Adipocyte (in vitro differentiated cells): ENCODE measurements at regions not wholly inside any gene's neighbourhood (a gene's known extent, or its start where the extent isn't known, plus 50 kb on each side); places are given as distances from the start of the nearest gene placed in this dataset.

Experiments
- DNase-seq: peaks from one replicate; pipeline ENCODE4 v3.0.0-alpha.2; 2015; ENCODE audit warnings: low read depth
- H3K27me3 ChIP-seq: replicated peaks from 2 replicates; pipeline ENCODE4 v1.7.0; 2013; ENCODE audit warnings: mild to moderate bottlenecking, low read length, moderate library complexity; ENCODE audit not compliant: control insufficient read depth, insufficient read depth
- H3K36me3 ChIP-seq: 2 replicates; pipeline ENCODE4 v1.7.0; 2013; ENCODE audit warnings: low read length, mild to moderate bottlenecking, moderate library complexity; ENCODE audit not compliant: control insufficient read depth, insufficient read depth, severe bottlenecking
- H3K4me1 ChIP-seq: 2 replicates; pipeline ENCODE4 v1.7.0; 2013; ENCODE audit warnings: mild to moderate bottlenecking, low read length, moderate library complexity; ENCODE audit not compliant: control insufficient read depth, insufficient read depth
- H3K4me3 ChIP-seq: 2 replicates; pipeline ENCODE4 v1.7.0; 2013; ENCODE audit warnings: mild to moderate bottlenecking, low read length, moderate library complexity
- H3K9ac ChIP-seq: 2 replicates; pipeline ENCODE4 v1.7.0; 2013; ENCODE audit warnings: mild to moderate bottlenecking, low read length, moderate library complexity
- H3K9me3 ChIP-seq: 2 replicates; pipeline ENCODE4 v1.7.0; 2013; ENCODE audit warnings: mild to moderate bottlenecking, low read length, moderate library complexity; ENCODE audit not compliant: control insufficient read depth

DNA sequence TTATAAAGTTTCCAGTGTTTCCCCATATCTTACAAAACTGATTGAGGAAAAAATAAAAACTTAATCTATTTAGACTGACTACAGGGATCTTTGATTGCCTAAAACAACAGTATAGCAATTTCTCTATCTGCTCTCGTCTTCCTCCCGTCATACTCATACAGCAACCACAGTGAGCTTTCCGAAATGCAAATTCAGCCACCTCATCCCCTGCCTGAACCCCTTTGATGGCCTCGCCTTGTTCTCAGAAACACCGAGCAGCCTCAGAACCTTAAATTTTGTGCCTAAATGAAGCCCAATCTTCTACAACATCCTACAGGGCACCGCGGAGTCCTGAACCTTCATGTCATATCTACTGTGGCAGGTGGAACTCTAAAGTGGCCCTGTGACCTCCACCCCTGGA lies 223.7 kb upstream of the TMEM132C start:
- H3K4me3 ChIP-seq, result no peak overlapping the region
- no peaks in the 10 kb centered on the region for H3K4me1 ChIP-seq
- no peak overlapping the region for H3K9ac ChIP-seq
- no peak for DNase-seq
- no peaks in the 10 kb centered on the region for H3K9me3 ChIP-seq
- H3K36me3 ChIP-seq, result no peaks in the 10 kb centered on the region
- peaks cover 4% of the 10 kb centered on the region for H3K27me3 ChIP-seq

DNA sequence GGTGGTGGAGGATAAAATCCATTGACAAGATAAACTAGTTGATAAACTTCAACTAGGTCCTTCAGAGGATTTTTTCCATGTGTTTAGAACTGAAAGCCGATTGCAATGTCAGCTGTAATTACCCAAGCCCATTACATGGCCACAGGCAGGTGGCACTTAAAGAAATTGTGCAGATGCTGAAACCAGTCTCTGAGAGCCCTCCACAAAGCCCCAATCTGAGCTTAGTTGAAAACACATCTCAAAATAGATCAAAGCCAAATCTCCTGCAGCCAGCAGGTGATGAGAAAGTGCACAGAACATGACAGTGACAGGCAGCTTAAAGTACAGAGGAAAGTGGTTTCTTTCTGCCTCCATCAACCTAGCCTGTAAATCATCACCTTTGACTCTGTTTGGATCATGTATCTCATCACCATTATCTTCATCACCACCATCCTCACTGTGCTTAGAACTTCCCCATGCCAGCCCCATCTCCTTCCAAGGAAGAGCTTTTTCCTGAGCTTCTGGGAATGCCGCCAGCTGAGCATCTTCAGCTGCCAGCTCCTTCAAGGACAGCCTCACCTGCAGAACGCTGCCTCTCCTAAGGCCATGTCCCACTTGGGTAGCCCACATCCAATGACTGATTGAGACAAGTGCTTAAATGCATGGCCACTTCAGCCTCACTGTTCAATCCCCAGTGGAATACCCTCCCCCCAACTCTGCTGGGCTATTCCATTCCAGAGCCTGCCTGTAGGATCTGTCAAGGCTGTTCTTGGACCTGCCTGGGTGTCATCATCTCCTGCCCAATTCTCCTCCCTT lies 219.5 kb upstream of the TMEM132C start:
- no peaks in the 10 kb centered on the region for H3K27me3 ChIP-seq
- no peak overlapping the region for H3K9ac ChIP-seq
- H3K36me3 ChIP-seq, result no peaks in the 10 kb centered on the region
- H3K4me3 ChIP-seq, result no peak overlapping the region
- no peaks in the 10 kb centered on the region for H3K4me1 ChIP-seq
- H3K9me3 ChIP-seq, result no peaks in the 10 kb centered on the region
- no peak for DNase-seq

DNA sequence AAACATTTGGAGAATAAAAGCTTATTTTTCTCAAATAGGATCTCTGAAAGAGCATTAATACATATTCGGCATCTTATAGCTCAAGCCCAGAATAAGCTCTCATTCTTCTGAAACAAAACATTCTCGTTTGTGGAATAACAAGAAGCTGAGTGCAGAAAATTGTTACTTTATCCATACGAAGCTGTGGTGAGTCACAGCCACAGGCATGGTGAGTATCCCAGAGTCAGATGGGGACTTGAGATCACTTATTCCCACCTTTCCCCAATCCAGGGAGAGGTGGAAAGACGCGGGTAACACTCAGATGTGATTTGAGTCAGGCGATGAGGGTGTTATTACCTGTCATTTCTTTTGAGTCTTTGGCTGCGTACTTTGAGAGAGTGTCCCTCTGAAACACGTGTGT lies 214.6 kb upstream of the TMEM132C start:
- peak; percentile 41 for DNase-seq
- Histone ChIP-seq H3K4me3 (no peak overlapping the region), H3K27me3 (peaks cover 4% of the 10 kb centered on the region), H3K36me3 (no peaks in the 10 kb centered on the region), H3K4me1 (no peaks in the 10 kb centered on the region), H3K9ac (no peak overlapping the region), H3K9me3 (peaks cover 3% of the 10 kb centered on the region)

DNA sequence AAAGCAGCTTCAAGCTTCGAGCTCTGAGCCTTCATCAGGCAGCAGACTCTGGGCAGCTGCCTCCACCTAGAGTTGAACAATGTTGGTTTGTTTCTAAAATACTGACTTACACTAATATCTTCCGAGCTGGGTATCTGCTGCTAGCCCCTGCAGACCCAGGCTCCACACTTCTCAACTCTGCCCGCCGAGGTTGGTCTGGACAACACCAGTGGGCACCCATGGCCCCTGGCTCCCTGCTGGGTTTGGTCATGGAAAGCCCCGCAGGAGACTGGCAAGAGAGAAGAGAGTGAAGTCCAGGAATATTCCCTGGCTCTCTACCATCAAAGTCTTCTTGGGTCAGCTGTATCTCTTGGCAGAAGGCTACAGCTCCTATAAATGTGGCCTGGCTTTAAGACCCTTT lies 214.2 kb upstream of the TMEM132C start:
- Histone ChIP-seq H3K27me3 (peaks cover 4% of the 10 kb centered on the region), H3K36me3 (no peaks in the 10 kb centered on the region), H3K4me1 (no peaks in the 10 kb centered on the region), H3K9ac (no peak overlapping the region), H3K4me3 (no peak overlapping the region), H3K9me3 (peaks cover 3% of the 10 kb centered on the region)
- DNase-seq, result no peak

DNA sequence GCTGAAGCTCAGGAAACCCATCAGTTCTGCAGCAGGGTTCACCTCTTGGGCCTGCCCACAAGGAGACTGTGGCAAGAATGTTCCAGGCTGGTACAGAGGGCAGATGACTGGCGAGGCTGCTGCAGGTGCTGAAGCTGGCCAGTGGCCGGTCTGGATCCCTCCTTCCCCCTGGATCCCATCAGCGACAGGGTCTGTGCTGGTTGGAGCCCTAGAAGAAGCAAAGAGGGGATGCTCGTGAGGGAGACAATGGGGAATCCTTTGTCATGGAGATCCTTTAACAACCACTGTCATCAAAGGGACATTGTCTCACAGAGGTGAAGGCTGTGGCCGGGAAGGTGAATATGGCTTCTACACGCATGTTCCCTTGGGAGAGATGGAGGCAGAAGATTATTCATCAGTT lies 211.4 kb upstream of the TMEM132C start:
- Histone ChIP-seq H3K27me3 (peaks cover 4% of the 10 kb centered on the region), H3K9ac (no peak overlapping the region), H3K9me3 (peaks cover 3% of the 10 kb centered on the region), H3K4me3 (no peak overlapping the region), H3K4me1 (no peaks in the 10 kb centered on the region), H3K36me3 (no peaks in the 10 kb centered on the region)
- no peak for DNase-seq

DNA sequence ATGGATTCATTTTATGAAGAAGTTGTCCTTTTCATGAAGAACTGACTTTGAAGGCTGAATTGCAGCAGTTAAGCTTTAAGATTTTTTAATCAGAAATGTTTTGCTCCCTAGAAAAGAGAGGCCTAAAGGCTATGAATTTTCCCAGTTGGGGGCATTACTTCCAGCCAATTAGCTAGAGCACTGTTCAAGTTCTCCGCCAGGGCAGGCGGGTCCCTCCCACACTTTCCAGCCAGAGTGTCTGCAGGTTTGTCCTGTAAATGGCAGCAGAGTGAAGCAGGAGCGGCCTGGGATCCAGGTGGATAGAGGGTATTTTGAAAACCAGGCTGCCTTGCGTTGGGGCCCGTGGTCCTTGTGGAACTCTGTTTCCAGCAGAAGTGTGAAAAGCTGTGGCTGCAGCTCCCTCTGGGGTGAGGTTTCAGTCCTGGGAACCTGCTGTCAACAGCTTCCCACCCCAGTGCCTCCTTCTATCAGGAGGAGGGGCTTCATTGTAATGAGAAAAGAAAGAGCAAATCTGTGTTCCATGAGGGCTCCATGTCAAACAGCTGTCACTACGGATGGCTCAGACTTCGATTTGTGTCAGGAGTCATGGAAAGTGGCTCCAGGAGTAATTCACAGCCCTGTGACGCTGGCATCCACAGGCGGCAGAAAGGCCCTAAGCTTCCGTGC lies 210.7 kb upstream of the TMEM132C start:
- no peak overlapping the region for H3K4me3 ChIP-seq
- no peak for DNase-seq

DNA sequence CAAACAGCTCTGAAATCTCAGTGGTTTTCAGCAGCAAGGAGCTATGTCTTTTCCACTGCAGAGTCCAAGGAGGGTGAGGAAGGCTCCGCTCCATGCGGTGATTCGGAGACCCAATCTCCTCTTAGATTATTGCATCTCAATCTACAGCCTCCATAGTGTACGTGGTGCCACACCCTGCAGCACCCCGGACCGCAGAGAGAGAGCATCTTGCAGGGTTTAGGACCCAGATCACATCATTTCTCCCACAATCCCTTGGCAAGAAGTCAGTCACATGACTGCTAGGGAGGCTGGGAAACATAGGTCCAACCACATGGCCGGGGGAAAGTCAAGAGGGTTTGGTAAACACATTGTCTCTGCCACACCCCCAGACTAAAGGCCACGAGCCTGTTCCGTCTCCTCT lies 209.4 kb upstream of the TMEM132C start:
- Histone ChIP-seq H3K4me3 (no peak overlapping the region), H3K9ac (no peak overlapping the region), H3K4me1 (no peaks in the 10 kb centered on the region), H3K9me3 (peaks cover 3% of the 10 kb centered on the region), H3K27me3 (peaks cover 4% of the 10 kb centered on the region), H3K36me3 (no peaks in the 10 kb centered on the region)
- no peak for DNase-seq

More for the DNA sequence above, 210.7 kb upstream of the TMEM132C start:
- H3K36me3 ChIP-seq, result no peaks in the 10 kb centered on the region
- H3K27me3 ChIP-seq, result peaks cover 4% of the 10 kb centered on the region
- no peaks in the 10 kb centered on the region for H3K4me1 ChIP-seq
- peaks cover 3% of the 10 kb centered on the region for H3K9me3 ChIP-seq
- no peak overlapping the region for H3K9ac ChIP-seq

DNA sequence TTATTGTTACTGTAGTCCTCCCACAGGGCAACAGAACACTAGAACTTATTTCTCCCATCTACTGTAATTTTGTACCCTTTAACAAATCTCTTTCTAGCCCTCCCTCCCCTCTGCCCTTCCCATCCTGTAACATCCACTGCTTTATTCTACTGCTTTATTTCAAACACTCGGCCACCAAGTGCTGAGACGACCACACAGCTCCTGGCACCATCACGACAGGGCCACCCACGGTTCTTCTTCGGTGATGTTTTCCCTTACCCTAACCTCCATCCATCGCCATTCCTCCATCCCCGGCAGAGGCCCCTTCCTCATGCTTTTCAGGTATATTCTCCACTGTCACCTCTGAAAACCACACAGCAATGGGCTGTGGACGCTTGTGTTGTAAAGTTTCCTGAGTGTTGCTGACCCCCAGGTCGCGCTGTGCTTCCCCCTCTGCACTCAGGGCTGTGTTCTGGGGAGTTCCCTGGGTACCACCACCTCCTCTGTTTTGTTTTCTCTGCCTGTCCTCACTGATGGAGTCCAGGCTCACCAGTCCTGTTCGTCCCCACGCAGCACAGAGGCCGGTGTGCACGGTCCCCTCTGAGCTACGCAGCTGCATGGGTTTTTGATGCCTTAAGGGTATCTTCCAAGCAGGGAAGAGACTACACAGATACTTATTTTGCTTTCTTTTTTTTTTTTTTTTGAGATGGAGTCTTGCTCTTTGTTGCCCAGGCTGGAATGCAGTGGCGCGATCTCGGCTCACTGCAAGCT lies 207.2 kb upstream of the TMEM132C start:
- H3K27me3 ChIP-seq, result peaks cover 7% of the 10 kb centered on the region
- no peaks in the 10 kb centered on the region for H3K4me1 ChIP-seq
- no peak for DNase-seq

DNA sequence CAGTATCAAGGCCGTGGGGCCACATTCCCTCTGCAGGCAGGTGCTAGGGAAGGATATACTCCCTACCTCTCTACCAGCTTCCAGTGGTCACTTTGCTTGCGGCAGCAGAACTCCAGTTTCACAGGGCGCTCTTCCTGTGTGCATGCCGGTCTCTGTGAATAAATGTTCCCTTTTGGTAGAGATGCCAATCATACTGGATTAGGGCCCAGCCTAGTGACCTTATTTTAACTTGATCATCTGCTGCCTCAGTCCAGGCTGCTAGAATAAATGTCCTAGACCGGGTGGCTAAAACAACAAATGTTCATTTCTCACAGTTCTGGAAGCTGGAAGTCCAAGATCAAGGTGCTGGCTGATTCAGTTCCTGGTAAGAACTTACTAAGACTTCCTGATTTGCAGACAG lies 198.8 kb upstream of the TMEM132C start:
- no peak overlapping the region for H3K4me3 ChIP-seq
- peaks cover 3% of the 10 kb centered on the region for H3K9me3 ChIP-seq
- no peak for DNase-seq
- no peak overlapping the region for H3K9ac ChIP-seq
- H3K4me1 ChIP-seq, result no peaks in the 10 kb centered on the region
- H3K36me3 ChIP-seq, result no peaks in the 10 kb centered on the region
- peaks cover 7% of the 10 kb centered on the region for H3K27me3 ChIP-seq

More for the DNA sequence above, 207.2 kb upstream of the TMEM132C start:
- peaks cover 6% of the 10 kb centered on the region for H3K9me3 ChIP-seq
- no peaks in the 10 kb centered on the region for H3K36me3 ChIP-seq
- H3K4me3 ChIP-seq, result no peak overlapping the region
- H3K9ac ChIP-seq, result no peak overlapping the region

DNA sequence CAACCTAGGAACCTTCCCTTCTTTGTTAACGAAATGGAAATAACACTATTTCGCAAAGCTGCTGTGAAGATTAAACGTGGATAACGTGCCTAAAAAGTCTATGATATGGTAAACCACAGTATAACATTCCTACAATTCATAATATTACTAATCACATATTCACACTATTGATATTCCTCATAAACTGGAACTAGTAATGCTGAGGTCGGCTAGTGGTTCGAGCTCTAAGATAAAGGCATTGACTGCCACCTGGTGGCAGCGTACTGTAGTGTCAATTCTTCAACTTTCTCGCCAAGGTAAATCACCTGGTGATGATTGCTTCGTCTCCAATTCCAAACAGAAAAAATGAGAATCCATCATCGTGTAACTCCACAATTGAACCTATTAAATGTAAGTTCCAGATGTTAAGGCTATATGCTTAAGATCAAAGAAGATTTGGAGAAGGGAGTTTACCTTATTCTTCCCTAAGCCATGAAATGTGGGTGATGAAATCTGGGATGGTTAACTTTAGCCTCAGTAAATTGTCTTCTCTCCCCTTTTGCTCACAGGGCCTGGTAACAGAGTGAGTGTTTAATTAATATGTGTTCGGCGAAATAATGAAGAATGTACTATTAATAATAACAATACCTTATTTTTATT lies 197.5 kb upstream of the TMEM132C start:
- no peaks in the 10 kb centered on the region for H3K4me1 ChIP-seq
- peaks cover 4% of the 10 kb centered on the region for H3K27me3 ChIP-seq
- no peaks in the 10 kb centered on the region for H3K9me3 ChIP-seq
- no peak overlapping the region for H3K4me3 ChIP-seq
- no peaks in the 10 kb centered on the region for H3K36me3 ChIP-seq
- peak; percentile 79 for DNase-seq
- H3K9ac ChIP-seq, result no peak overlapping the region

DNA sequence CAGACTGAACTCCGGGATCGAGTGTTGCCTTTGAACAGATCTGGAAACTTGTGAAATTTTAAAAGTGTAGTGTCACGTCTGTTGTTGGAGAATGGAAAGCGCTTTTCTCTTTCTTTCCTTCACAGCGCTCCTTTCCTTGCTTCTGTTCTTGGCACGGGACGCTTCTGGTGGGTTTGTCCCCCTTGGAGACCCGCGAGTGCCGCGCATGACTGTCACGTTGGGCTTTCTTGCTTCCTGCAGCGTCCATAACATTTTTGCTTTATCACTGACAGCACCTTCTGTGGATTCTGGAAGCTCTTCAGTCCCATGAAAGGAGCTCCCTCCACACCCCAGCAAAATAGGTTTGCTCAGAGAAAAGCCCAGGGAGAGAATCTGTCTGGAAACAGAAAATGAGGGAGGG lies 193.0 kb upstream of the TMEM132C start:
- peaks cover 30% of the 10 kb centered on the region for H3K4me1 ChIP-seq
- H3K4me3 ChIP-seq, result no peak overlapping the region
- no peak for DNase-seq
- no peaks in the 10 kb centered on the region for H3K27me3 ChIP-seq
- H3K9ac ChIP-seq, result no peak overlapping the region
- H3K36me3 ChIP-seq, result no peaks in the 10 kb centered on the region
- H3K9me3 ChIP-seq, result no peaks in the 10 kb centered on the region
